ENCODE measurements at regions not wholly inside any gene's neighbourhood (a gene's known extent, or its start where the extent isn't known, plus 50 kb on each side); places are given as distances from the start of the nearest gene placed in this dataset.

DNA sequence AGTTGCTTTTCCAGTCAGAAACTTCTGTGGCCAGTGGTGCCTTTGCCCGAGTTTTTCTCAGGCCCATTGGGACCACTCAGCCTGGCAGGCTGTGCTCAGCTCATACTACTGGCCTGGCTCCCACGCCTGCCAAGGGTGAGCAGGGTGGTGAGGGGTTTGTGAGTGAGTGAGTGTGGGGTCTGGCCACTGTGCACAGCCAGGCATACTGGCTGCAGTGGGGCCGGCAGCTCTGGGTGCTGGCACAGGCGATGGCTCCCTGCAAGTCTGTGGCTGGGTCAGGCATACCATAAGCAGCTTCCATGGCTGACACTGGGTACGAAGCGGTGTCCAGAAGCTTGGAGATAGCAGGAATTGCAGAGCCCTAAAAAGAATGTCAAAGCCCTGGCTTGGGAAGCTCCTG lies 161.0 kb downstream of the SLITRK6 start:
- Mint-ChIP-seq H3K4me3 (no peak overlapping the region), H3K36me3 (no peaks in the 10 kb centered on the region), H3K27ac (no peak overlapping the region), H3K9me3 (no peaks in the 10 kb centered on the region), H3K27me3 (ENCODE audit: insufficient read depth, low read depth) (no peaks in the 10 kb centered on the region), H3K4me1 (no peaks in the 10 kb centered on the region)
- no peaks in the 10 kb centered on the region for H3F3A ChIP-seq (ENCODE audit: low read depth)
- DNase-seq (ENCODE audit: low spot score) = no peak
- no peak overlapping the region for H3K4me2 ChIP-seq
- no peaks in the 10 kb centered on the region for H3K27me3 ChIP-seq
- TF ChIP-seq, protein P1, sequence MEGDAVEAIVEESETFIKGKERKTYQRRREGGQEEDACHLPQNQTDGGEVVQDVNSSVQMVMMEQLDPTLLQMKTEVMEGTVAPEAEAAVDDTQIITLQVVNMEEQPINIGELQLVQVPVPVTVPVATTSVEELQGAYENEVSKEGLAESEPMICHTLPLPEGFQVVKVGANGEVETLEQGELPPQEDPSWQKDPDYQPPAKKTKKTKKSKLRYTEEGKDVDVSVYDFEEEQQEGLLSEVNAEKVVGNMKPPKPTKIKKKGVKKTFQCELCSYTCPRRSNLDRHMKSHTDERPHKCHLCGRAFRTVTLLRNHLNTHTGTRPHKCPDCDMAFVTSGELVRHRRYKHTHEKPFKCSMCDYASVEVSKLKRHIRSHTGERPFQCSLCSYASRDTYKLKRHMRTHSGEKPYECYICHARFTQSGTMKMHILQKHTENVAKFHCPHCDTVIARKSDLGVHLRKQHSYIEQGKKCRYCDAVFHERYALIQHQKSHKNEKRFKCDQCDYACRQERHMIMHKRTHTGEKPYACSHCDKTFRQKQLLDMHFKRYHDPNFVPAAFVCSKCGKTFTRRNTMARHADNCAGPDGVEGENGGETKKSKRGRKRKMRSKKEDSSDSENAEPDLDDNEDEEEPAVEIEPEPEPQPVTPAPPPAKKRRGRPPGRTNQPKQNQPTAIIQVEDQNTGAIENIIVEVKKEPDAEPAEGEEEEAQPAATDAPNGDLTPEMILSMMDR (IDR thresholded peaks at IDR 0.05) = no peak
- TF ChIP-seq EZH2phosphoT487 (IDR thresholded peaks at IDR 0.05) (no peak), EZH2 (IDR thresholded peaks at IDR 0.05) (no peak)
- no peak overlapping the region for H2AFZ ChIP-seq (replicated peaks)
- no peaks in the 10 kb centered on the region for H3K79me2 ChIP-seq (ENCODE audit: low read depth)
- H4K20me1 ChIP-seq (ENCODE audit: low read depth) = no peaks in the 10 kb centered on the region
- no peaks in the 10 kb centered on the region for H3K4me1 ChIP-seq
- H3K27ac ChIP-seq = no peak overlapping the region
- no peak overlapping the region for H3K4me3 ChIP-seq
- no peaks in the 10 kb centered on the region for H3K9me3 ChIP-seq (ENCODE audit: low read depth)
- no peaks in the 10 kb centered on the region for H3K36me3 ChIP-seq
- H3K9ac ChIP-seq = no peak overlapping the region

GRCh38 chr13:85632526-85633195 lies 166.6 kb downstream of the SLITRK6 start:
- Histone ChIP-seq H3K36me3 (no peaks in the 10 kb centered on the region), H4K20me1 (ENCODE audit: low read depth) (no peaks in the 10 kb centered on the region), H3K27me3 (no peaks in the 10 kb centered on the region), H3K4me3 (no peak overlapping the region), H2AFZ (replicated peaks) (peak overlapping the region; percentile 3), H3F3A (ENCODE audit: low read depth) (no peaks in the 10 kb centered on the region), H3K27ac (no peak overlapping the region), H3K4me2 (no peak overlapping the region), H3K79me2 (ENCODE audit: low read depth) (no peaks in the 10 kb centered on the region), H3K4me1 (no peaks in the 10 kb centered on the region), H3K9ac (no peak overlapping the region), H3K9me3 (ENCODE audit: low read depth) (no peaks in the 10 kb centered on the region)
- Mint-ChIP-seq H3K4me1 (no peaks in the 10 kb centered on the region), H3K9me3 (no peaks in the 10 kb centered on the region), H3K4me3 (no peak overlapping the region), H3K27ac (no peak overlapping the region), H3K36me3 (no peaks in the 10 kb centered on the region), H3K27me3 (ENCODE audit: insufficient read depth, low read depth) (no peaks in the 10 kb centered on the region)
- no peak for DNase-seq (ENCODE audit: low spot score)
- TF ChIP-seq, protein P1 (IDR thresholded peaks at IDR 0.05) = no peak
- TF ChIP-seq EZH2phosphoT487 (IDR thresholded peaks at IDR 0.05) (no peak), EZH2 (IDR thresholded peaks at IDR 0.05) (no peak)

DNA sequence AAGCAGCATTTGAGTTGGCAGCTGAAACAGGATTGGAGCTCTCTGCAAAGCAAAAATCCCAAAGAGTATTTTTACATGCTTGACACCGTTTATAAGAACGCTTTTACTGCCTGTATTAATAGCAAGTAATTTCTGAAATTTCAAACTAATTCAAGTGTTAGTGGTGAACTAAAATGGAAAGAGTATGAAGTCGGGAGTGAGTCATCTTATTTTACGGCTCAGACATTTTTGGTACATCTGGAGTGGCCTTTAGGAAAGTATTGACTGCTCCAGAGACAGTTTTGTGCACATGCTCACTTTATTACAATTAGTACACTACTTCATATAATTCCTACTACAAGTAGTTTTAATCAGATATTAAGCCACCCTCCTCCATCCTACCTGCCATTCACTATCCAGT lies 167.4 kb downstream of the SLITRK6 start:
- TF ChIP-seq EZH2 (IDR thresholded peaks at IDR 0.05) = no peak
- TF ChIP-seq EZH2phosphoT487 (IDR thresholded peaks at IDR 0.05) = no peak
- TF ChIP-seq, protein P1 (IDR thresholded peaks at IDR 0.05) = no peak
- Mint-ChIP-seq H3K9me3 (no peaks in the 10 kb centered on the region), H3K4me1 (no peaks in the 10 kb centered on the region), H3K27me3 (ENCODE audit: insufficient read depth, low read depth) (no peaks in the 10 kb centered on the region), H3K4me3 (no peak overlapping the region), H3K27ac (no peak overlapping the region), H3K36me3 (no peaks in the 10 kb centered on the region)
- no peaks in the 10 kb centered on the region for H3K79me2 ChIP-seq (ENCODE audit: low read depth)
- no peaks in the 10 kb centered on the region for H3K4me1 ChIP-seq
- H3F3A ChIP-seq (ENCODE audit: low read depth) = no peaks in the 10 kb centered on the region
- no peak for DNase-seq (ENCODE audit: low spot score)
- H3K36me3 ChIP-seq = no peaks in the 10 kb centered on the region
- no peaks in the 10 kb centered on the region for H3K27me3 ChIP-seq
- H2AFZ ChIP-seq (replicated peaks) = no peak overlapping the region
- no peaks in the 10 kb centered on the region for H3K9me3 ChIP-seq (ENCODE audit: low read depth)
- H3K27ac ChIP-seq = no peak overlapping the region
- no peak overlapping the region for H3K4me2 ChIP-seq
- H4K20me1 ChIP-seq (ENCODE audit: low read depth) = no peaks in the 10 kb centered on the region
- no peak overlapping the region for H3K4me3 ChIP-seq
- H3K9ac ChIP-seq = no peak overlapping the region
